HepG2 (cell line): ENCODE measurements at regions not wholly inside any gene's neighbourhood (a gene's known extent, or its start where the extent isn't known, plus 50 kb on each side); places are given as distances from the start of the nearest gene placed in this dataset.

ENCODE experiments used
- ATAC-seq: fragments of 200-7000 bp; cut with Tn5 transposase; 3 replicates; pipeline ENCODE4 v1.9.1; 2020; ENCODE audit warnings: mild to moderate bottlenecking, moderate library complexity
- BruUV-seq: library from RNA; stranded (reverse); fragments of 400-500 nt; replicated peaks from 2 replicates; lab custom pipeline; 2021; lab: Mats Ljungman, UMichigan
- CTCF ChIA-PET: fragments of 300-600 bp; formaldehyde crosslinking; extraction: SDS; loops from one replicate; lab custom pipeline; 2021; ENCODE audit warnings: low total read pairs, inconsistent platforms, low intra/inter-chr PET ratio; lab: Yijun Ruan, JAX
- POLR2A ChIA-PET: fragments of 350-600 bp; sonication (Branson Sonifier 250); formaldehyde crosslinking; loops from one replicate; lab custom pipeline; 2020; ENCODE audit warnings: antibody characterized with exemption, inconsistent platforms; lab: Yijun Ruan, JAX
- DNase-seq: peaks from one replicate; pipeline ENCODE4 v3.0.0-alpha.2; 2015; ENCODE audit warnings: low spot score
- FAIRE-seq: peaks from 3 replicates; lab custom pipeline; 2011; peaks lifted over from hg19 to GRCh38; lab: Jason Lieb, UNC
- H2AFZ ChIP-seq: one replicate; pipeline ENCODE4 v1.6.1; 2011; ENCODE audit warnings: low read length, inconsistent platforms
- H3K27ac ChIP-seq: fragments of 300-600 bp; 3 replicates; pipeline ENCODE4 v1.8.0; 2011; ENCODE audit warnings: mixed run types, mild to moderate bottlenecking, mixed read lengths, low read length, inconsistent platforms; ENCODE audit not compliant: insufficient read depth; ENCODE audit errors: extremely low read length
- H3K27me3 ChIP-seq, 2 experiments: fragments of 200-600 bp in 1 of 2; 2 replicates in 1 of 2; 3 replicates in 1 of 2; pipeline versions ENCODE4 v1.6.0 to v1.8.0; 2011; ENCODE audit warnings: low read length in 2 of 2, mild to moderate bottlenecking in 2 of 2, moderate library complexity in 2 of 2, inconsistent platforms in 1 of 2; ENCODE audit not compliant: insufficient read depth in 2 of 2, control insufficient read depth in 1 of 2
- H3K36me3 ChIP-seq, 2 experiments: fragments of 200-600 bp in 1 of 2; replicated peaks in 1 of 2; 2 replicates in 1 of 2; 3 replicates in 1 of 2; pipeline versions ENCODE4 v1.5.1 to v1.8.0; 2011; ENCODE audit warnings: low read length in 2 of 2, inconsistent platforms in 1 of 2; ENCODE audit not compliant: insufficient read depth in 2 of 2, control insufficient read depth in 1 of 2
- H3K4me1 ChIP-seq: 2 replicates; pipeline ENCODE4 v1.5.1; 2012; ENCODE audit warnings: low read length, inconsistent platforms; ENCODE audit not compliant: insufficient read depth
- H3K4me2 ChIP-seq: 2 replicates; pipeline ENCODE4 v1.6.0; 2011; ENCODE audit warnings: low read depth, low read length, inconsistent platforms
- H3K4me3 ChIP-seq, 3 experiments: fragments of 200-600 bp in 1 of 3; sonication (generic), shearing (Covaris generic) in 1 of 3; replicated peaks in 1 of 3; 2 replicates each; pipeline ENCODE4 v1.5.1; 2011 to 2016; ENCODE audit warnings: low read length in 3 of 3, inconsistent platforms in 2 of 3, low read depth in 2 of 3, mild to moderate bottlenecking in 2 of 3, control low read depth in 1 of 3, mixed read lengths in 1 of 3; ENCODE audit not compliant: insufficient read depth in 1 of 3
- H3K79me2 ChIP-seq: one replicate; pipeline ENCODE4 v1.6.1; 2011; ENCODE audit warnings: low read length, inconsistent platforms; ENCODE audit not compliant: insufficient read depth
- H3K9ac ChIP-seq: 2 replicates; pipeline ENCODE4 v1.6.0; 2011; ENCODE audit warnings: mild to moderate bottlenecking, low read depth, low read length, inconsistent platforms; ENCODE audit not compliant: insufficient read depth
- H3K9me3 ChIP-seq: 2 replicates; pipeline ENCODE4 v1.5.1; 2012; ENCODE audit warnings: mild to moderate bottlenecking, low read length
- H4K20me1 ChIP-seq: 2 replicates; pipeline ENCODE4 v1.6.0; 2011; ENCODE audit warnings: inconsistent platforms, mild to moderate bottlenecking, low read length, moderate library complexity; ENCODE audit not compliant: insufficient read depth
- GATAD2A ChIP-seq: IDR thresholded peaks from 2 replicates; pipeline ENCODE4 v1.6.1; 2016
- PCBP1 ChIP-seq: fragments of 200-400 bp; formaldehyde crosslinking; IDR thresholded peaks from 2 replicates; pipeline ENCODE4 v1.6.1; 2017; ENCODE audit warnings: mild to moderate bottlenecking, low read depth, low read length, borderline replicate concordance
- ZNF263 ChIP-seq: sonication (generic); formaldehyde crosslinking; IDR thresholded peaks from 2 replicates; pipeline ENCODE4 v1.4.0; 2020; ENCODE audit warnings: missing genetic modification reagents
- ZNF687 ChIP-seq: sonication (generic); formaldehyde crosslinking; IDR thresholded peaks from 2 replicates; pipeline ENCODE4 v1.5.1; 2020; ENCODE audit warnings: mild to moderate bottlenecking, missing genetic modification reagents, moderate library complexity
- WGBS: methylation state at CpG from one replicate; pipeline ENCODE4 v1.1.6; 2017; ENCODE audit warnings: low lambda C conversion rate; 5-methylcytosine and 5-hydroxymethylcytosine counted together
- in situ Hi-C: cut with HindIII; loops from 2 replicates; pipeline ENCODE4 v1.10.0; 2017; ENCODE audit warnings: low pct_unique_long_range_greater_than_20kb; ENCODE audit not compliant: extremely low pct_ligation_motif_present
- intact Hi-C: fragments of 100-400 bp; cut with micrococcal nuclease; formaldehyde crosslinking; loops from one replicate; pipeline ENCODE4 v1.10.0; 2022; ENCODE audit not compliant: unreplicated experiment

- no peak overlapping the region for H3K4me3 ChIP-seq
- 52% methylated on average over 11 of the region's 11 CpGs for WGBS
- H3K27ac ChIP-seq, result no peak overlapping the region
- peaks cover 4 to 18% of the 10 kb centered on the region in 2 experiments; a peak in 4 of 5 replicates for H3K27me3 ChIP-seq
- intact Hi-C loops (no loop called here), in situ Hi-C loops (no loop called here)
- BruUV-seq, result no TSS peak
- DNase-seq (no peak), ATAC-seq (no peak), FAIRE-seq (no peak)
- peaks cover 35% of the 10 kb centered on the region for H3K4me1 ChIP-seq
- H3K4me2 ChIP-seq, result no peak overlapping the region
- no peaks in the 10 kb centered on the region for H3K36me3 ChIP-seq
- H3K9me3 ChIP-seq, result no peaks in the 10 kb centered on the region
- H3K9ac ChIP-seq, result no peak overlapping the region
- no peaks in the 10 kb centered on the region for H4K20me1 ChIP-seq
- no peak overlapping the region for H2AFZ ChIP-seq
- POLR2A ChIA-PET, result no interaction called here
- CTCF ChIA-PET, result no interaction called here
- peak; percentile 53; the same call in 1 of the 2 replicates for TF ChIP-seq ZNF263 (CRISPR knock-in tag)
- TF ChIP-seq PCBP1, result 0 out of 2 replicates have a peak, but pooled peaks have one; percentile 56
- TF ChIP-seq ZNF687 (CRISPR knock-in tag), result 0 out of 2 replicates have a peak, but pooled peaks have one; percentile 12
- TF ChIP-seq GATAD2A (CRISPR knock-in tag), result no peak
- TF ChIP-seq, all 625 proteins: peak for 3
- H3K79me2 ChIP-seq, result no peaks in the 10 kb centered on the region
Measured at GRCh38 chr2:8569332-8569930, 112.4 kb upstream of the ID2 start.
